Heart right ventricle (tissue), 16 donors: ENCODE measurements at regions not wholly inside any gene's neighbourhood (a gene's known extent, or its start where the extent isn't known, plus 50 kb on each side); places are given as distances from the start of the nearest gene placed in this dataset.

ENCODE experiments used
- ATAC-seq, 8 donors: fragments of 200-7000 bp; cut with Tn5 transposase; one replicate each; pipeline ENCODE4 v1.9.1; 2020; ENCODE audit warnings: mild to moderate bottlenecking in 8 of 8, moderate library complexity in 8 of 8, moderate number of reproducible peaks in 1 of 8
- DNase-seq, 2 donors: peaks; one replicate each; pipeline ENCODE4 v3.0.0-alpha.2; 2020
- H3K27ac ChIP-seq, 10 donors: fragments of 200-600 bp; sonication (generic) in 2 of 10; one replicate each; pipeline versions ENCODE4 v1.5.0 to v1.8.0; 2020 to 2022; ENCODE audit warnings: mild to moderate bottlenecking in 3 of 10
- H3K27me3 ChIP-seq, 7 donors: fragments of 200-600 bp; one replicate each; pipeline ENCODE4 v1.8.0; 2021 to 2022; ENCODE audit warnings: mild to moderate bottlenecking in 2 of 7
- H3K36me3 ChIP-seq, 9 donors: fragments of 200-600 bp; sonication (generic) in 1 of 9; one replicate each; pipeline versions ENCODE4 v1.5.0 to v1.8.0; 2020 to 2022; ENCODE audit warnings: mild to moderate bottlenecking in 2 of 9
- H3K4me1 ChIP-seq, 9 donors: fragments of 200-600 bp; sonication (generic) in 1 of 9; one replicate each; pipeline versions ENCODE4 v1.5.0 to v1.8.0; 2020 to 2022; ENCODE audit warnings: mild to moderate bottlenecking in 4 of 9
- H3K4me3 ChIP-seq, 10 donors: fragments of 200-600 bp; sonication (generic) in 2 of 10; one replicate each; pipeline versions ENCODE4 v1.5.0 to v1.8.0; 2020 to 2022; ENCODE audit warnings: mild to moderate bottlenecking in 7 of 10, moderate library complexity in 2 of 10
- H3K9me3 ChIP-seq, 11 donors: fragments of 200-600 bp in 10 of 11; sonication (generic) in 2 of 11; one replicate each; pipeline versions ENCODE4 v1.5.0 to v1.8.0; 2013 to 2022; ENCODE audit warnings: mild to moderate bottlenecking in 2 of 11, control low read depth in 1 of 11, moderate library complexity in 1 of 11
- WGBS, 2 donors: extraction: QIAGEN DNeasy Blood & Tissue Kit; methylation state at CpG; one replicate each; pipeline ENCODE4 v1.1.7; 2013; ENCODE audit warnings: inconsistent platforms in 1 of 2; 5-methylcytosine and 5-hydroxymethylcytosine counted together
- intact Hi-C, 10 donors: fragments of 100-400 bp; cut with DNase I; formaldehyde crosslinking; loops; one replicate each; pipeline versions ENCODE4 v1.11.1 to v1.14.2; 2022
- TF ChIP-seq, protein P1 (sequence below), 9 donors: fragments of 200-600 bp; sonication (generic) in 2 of 9; IDR thresholded peaks; one replicate each; pipeline versions ENCODE4 v1.5.0 to v1.8.0; 2021 to 2022; ENCODE audit warnings: antibody characterized with exemption in 9 of 9, mild to moderate bottlenecking in 5 of 9, moderate library complexity in 1 of 9
- donor health status: Arrhythmogenic right ventricular cardiomyopathy.
- donor health status: ischemic (EF 13 %, LVEDD 7.1; RV severe dilation, severe dysfunction).
- donor health status: healthy with polysubstance abuse.
- donor health status: DM: no; HTN: yes; CAD: no.
- donor health status: DM: no; HTN: no; CAD: no.
- donor health status: ischemic (EF 25% LVEDD 6.9; RV normal size, moderate dysfunction).
- donor health status: ischemic (EF 25% LVEDD 5.7; RV mildly dilated, moderate dysfunction).
- donor health status: healthy.
- donor health status: DM: yes; HTN: yes; CAD: no.
- donor health status: Ischemic cardiomyopathy.
- donor health status: ischemic (EF 35%, LVEDD 5.7; RV mildly dilated, moderate dysfunction).
- donor health status: nonischemic (EF 11% LVEDD 7.7; RV severe dilation, severe dysfunction).
- donor health status: DM: yes; HTN: yes; CAD: no.
- donor health status: PGD.
- donor health status: ischemic (EF 29% LVEDD 5.4; RV normal size, mild dysfunction).
- donor health status: nonischemic (EF 23%, LVEDD 6.1; RV moderate dilation, normal function).

DNA sequence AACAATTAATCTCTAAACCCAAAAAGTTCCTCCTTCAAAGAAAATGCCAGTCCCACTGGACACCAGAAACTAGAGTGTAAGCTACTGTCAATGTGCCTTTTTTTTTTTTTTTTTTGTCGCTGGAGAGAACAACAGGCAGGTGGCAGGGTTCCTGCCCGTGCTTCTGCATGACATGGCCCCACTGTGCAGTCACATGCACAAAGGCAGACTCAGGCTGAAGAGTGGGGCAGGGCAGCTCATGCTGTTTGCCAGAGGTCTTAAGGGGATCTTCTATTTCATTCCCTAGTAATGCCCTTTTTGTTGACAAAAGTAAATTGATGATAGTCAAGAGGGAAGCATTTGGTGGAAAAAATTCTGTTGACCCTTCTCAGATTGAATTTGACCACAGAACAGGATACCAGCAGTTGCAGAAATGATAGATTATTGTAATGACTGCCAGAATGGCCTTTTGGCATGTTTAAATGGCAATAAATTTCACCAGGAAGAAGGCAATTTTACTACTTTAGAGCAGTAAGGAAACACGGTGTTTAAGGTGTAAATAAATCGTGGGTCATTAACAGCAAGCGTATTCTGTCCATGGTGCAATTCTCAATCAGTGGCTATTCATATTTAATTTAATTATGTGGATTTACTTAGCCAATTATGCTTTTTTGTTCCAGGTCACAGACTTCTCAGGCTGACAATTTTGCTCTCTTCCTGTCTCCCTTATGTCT, 80.9 kb downstream of the NKX6-1 start:
- Histone ChIP-seq H3K9me3 (peaks cover 0 to 5% (median 0%) of the 10 kb centered on the region in 11 donors), H3K27ac (no peak overlapping the region), H3K27me3 (peaks cover 0 to 7% (median 0%) of the 10 kb centered on the region in 7 donors), H3K36me3 (no peaks in the 10 kb centered on the region), H3K4me3 (no peak overlapping the region), H3K4me1 (no peaks in the 10 kb centered on the region)
- DNase-seq (no peak), ATAC-seq (no peak)
- intact Hi-C loops: loop anchor here in 1 of 10 donors (2.0 kb wide), 1 partner anchor 15 kb away; no protein-coding TSS in a partner anchor
- TF ChIP-seq, protein P1, sequence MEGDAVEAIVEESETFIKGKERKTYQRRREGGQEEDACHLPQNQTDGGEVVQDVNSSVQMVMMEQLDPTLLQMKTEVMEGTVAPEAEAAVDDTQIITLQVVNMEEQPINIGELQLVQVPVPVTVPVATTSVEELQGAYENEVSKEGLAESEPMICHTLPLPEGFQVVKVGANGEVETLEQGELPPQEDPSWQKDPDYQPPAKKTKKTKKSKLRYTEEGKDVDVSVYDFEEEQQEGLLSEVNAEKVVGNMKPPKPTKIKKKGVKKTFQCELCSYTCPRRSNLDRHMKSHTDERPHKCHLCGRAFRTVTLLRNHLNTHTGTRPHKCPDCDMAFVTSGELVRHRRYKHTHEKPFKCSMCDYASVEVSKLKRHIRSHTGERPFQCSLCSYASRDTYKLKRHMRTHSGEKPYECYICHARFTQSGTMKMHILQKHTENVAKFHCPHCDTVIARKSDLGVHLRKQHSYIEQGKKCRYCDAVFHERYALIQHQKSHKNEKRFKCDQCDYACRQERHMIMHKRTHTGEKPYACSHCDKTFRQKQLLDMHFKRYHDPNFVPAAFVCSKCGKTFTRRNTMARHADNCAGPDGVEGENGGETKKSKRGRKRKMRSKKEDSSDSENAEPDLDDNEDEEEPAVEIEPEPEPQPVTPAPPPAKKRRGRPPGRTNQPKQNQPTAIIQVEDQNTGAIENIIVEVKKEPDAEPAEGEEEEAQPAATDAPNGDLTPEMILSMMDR (IDR thresholded peaks at IDR 0.05): no peak
- WGBS, 2 donors: 59 to 69% methylated on average over 5 of the region's 5 CpGs

DNA sequence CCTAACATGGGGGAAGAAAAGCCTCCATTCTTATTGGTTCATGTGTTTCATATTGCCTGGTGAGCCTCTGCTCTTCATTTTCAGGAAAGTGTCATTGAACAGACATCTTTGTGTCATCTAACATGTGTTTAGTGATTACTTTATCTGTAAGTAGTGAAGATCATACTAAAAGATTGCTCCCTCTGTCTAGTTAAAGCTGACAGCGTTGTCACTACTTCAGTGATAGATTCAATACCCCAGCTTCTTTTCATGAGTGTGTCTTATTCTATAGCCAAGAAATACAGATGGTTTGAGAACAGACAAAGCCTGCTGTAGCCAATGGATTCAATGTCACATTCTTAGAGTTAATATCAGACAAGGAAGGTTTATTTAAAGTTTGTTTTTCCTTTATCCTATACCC, 85.1 kb downstream of the NKX6-1 start:
- Histone ChIP-seq H3K9me3 (no peaks in the 10 kb centered on the region), H3K27ac (no peak overlapping the region), H3K4me3 (no peak overlapping the region), H3K27me3 (peaks cover 0 to 10% (median 0%) of the 10 kb centered on the region in 7 donors), H3K36me3 (no peaks in the 10 kb centered on the region), H3K4me1 (no peaks in the 10 kb centered on the region)
- WGBS, 2 donors: 64 to 69% methylated on average over 1 of the region's 1 CpG
- no peak for DNase-seq
- TF ChIP-seq, protein P1 (IDR thresholded peaks at IDR 0.05): no peak
- ATAC-seq: no peak
- intact Hi-C loops: no loop called here

DNA sequence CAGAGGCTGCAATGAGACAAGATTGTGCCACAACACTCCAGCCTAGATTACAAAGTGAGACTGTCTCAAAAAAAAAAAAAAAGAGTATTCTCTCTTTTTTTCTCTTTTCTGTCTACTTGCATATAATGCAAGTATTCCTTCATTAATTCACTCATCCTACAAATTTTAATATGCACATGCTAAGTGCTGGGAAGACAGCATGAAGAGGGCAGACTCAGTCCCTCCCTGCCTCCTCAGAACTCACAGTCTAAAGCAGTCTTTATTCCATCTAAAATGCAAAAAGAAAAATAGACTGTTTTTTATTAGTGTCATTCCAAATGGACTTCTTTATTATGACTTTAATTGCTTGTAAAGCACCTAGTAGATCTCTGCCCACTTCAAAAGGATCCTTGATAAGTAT, 85.6 kb downstream of the NKX6-1 start:
- Histone ChIP-seq H3K4me3 (no peak overlapping the region), H3K36me3 (no peaks in the 10 kb centered on the region), H3K9me3 (no peaks in the 10 kb centered on the region), H3K27ac (no peak overlapping the region), H3K4me1 (no peaks in the 10 kb centered on the region), H3K27me3 (peaks cover 0 to 10% (median 0%) of the 10 kb centered on the region in 7 donors)
- TF ChIP-seq, protein P1 (IDR thresholded peaks at IDR 0.05): no peak
- intact Hi-C loops: no loop called here
- DNase-seq: no peak
- no peak for ATAC-seq

DNA sequence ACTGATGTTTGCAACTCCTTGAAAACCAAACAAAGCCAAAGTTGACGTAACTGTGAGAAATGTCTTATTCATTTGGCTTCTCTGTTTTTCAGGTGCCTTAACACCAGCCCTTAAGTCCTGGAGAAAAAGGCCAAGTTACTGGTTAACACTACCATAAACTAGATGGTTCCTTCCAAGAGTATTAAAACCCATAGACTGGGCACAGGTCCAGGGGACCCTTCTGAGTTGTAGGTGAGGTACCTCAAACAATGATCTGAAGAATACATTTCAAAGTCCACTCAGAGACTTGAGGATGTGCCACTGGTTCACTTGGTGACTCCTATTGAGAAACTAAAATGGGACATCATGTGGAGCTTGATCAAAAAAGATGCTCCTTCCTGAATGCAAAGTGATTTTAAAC, 87.0 kb downstream of the NKX6-1 start:
- Histone ChIP-seq H3K4me3 (no peak overlapping the region), H3K27ac (no peak overlapping the region), H3K36me3 (no peaks in the 10 kb centered on the region), H3K27me3 (peaks cover 0 to 3% (median 0%) of the 10 kb centered on the region in 7 donors), H3K9me3 (no peaks in the 10 kb centered on the region), H3K4me1 (no peaks in the 10 kb centered on the region)
- 89 to 93% methylated on average over 1 of the region's 1 CpG for whole genome bisulfite sequencing, 2 donors
- intact Hi-C loops: no loop called here
- ATAC-seq (no peak), DNase-seq (no peak)
- TF ChIP-seq, protein P1 (IDR thresholded peaks at IDR 0.05): no peak
